Caco-2 (cell line): ENCODE measurements at regions not wholly inside any gene's neighbourhood (a gene's known extent, or its start where the extent isn't known, plus 50 kb on each side); places are given as distances from the start of the nearest gene placed in this dataset.

ENCODE experiments used
- BruUV-seq: library from RNA; stranded (reverse); fragments of 400-500 nt; replicated peaks from 2 replicates; lab custom pipeline; 2021; lab: Mats Ljungman, UMichigan
- CTCF ChIA-PET: fragments of 300-600 bp; sonication (Branson Sonifier 250); formaldehyde crosslinking; loops from one replicate; lab custom pipeline; 2022; ENCODE audit warnings: antibody characterized with exemption; lab: Charles Lee
- POLR2A ChIA-PET: fragments of 300-600 bp; sonication (Branson Sonifier 250); formaldehyde crosslinking; loops from one replicate; lab custom pipeline; 2022; ENCODE audit warnings: antibody characterized with exemption; lab: Charles Lee
- DNase-seq, 2 experiments: peaks; one replicate each; pipeline versions ENCODE4 v3.0.0 to v3.0.0-alpha.2; 2020 to 2022
- H3K27me3 ChIP-seq: replicated peaks from 2 replicates; pipeline ENCODE4 v1.6.0; 2011; ENCODE audit warnings: low read length; ENCODE audit not compliant: control insufficient read depth, insufficient read depth
- H3K36me3 ChIP-seq: 2 replicates; pipeline ENCODE4 v1.5.1; 2011; ENCODE audit warnings: low read length; ENCODE audit not compliant: control insufficient read depth, insufficient read depth
- H3K4me1 ChIP-seq: fragments of 250-450 bp; sonication (Bioruptor Pico); 2 replicates; pipeline ENCODE4 v1.5.1; 2020; ENCODE audit warnings: mild to moderate bottlenecking
- H3K4me3 ChIP-seq: 2 replicates; pipeline ENCODE4 v1.5.1; 2011; ENCODE audit warnings: low read depth, mild to moderate bottlenecking, control low read depth, low read length
- H3K9me3 ChIP-seq: fragments of 250-450 bp; sonication (Bioruptor Pico); 2 replicates; pipeline ENCODE4 v1.5.1; 2020; ENCODE audit warnings: mild to moderate bottlenecking, moderate library complexity
- H3K27ac Mint-ChIP-seq: one replicate; pipeline ENCODE4 v1.8.0; 2022; ENCODE audit warnings: mixed read lengths; ENCODE audit not compliant: unreplicated experiment
- H3K27me3 Mint-ChIP-seq: one replicate; pipeline ENCODE4 v1.8.0; 2022; ENCODE audit warnings: mixed read lengths; ENCODE audit not compliant: insufficient read depth, unreplicated experiment
- H3K36me3 Mint-ChIP-seq: one replicate; pipeline ENCODE4 v1.8.0; 2022; ENCODE audit warnings: mild to moderate bottlenecking, mixed read lengths; ENCODE audit not compliant: insufficient read depth, unreplicated experiment
- H3K4me1 Mint-ChIP-seq: one replicate; pipeline ENCODE4 v1.8.0; 2022; ENCODE audit warnings: low read depth, mixed read lengths; ENCODE audit not compliant: unreplicated experiment
- H3K4me3 Mint-ChIP-seq: one replicate; pipeline ENCODE4 v1.8.0; 2022; ENCODE audit warnings: mild to moderate bottlenecking, moderate library complexity, mixed read lengths; ENCODE audit not compliant: unreplicated experiment
- H3K9me3 Mint-ChIP-seq: one replicate; pipeline ENCODE4 v1.8.0; 2022; ENCODE audit warnings: mixed read lengths; ENCODE audit not compliant: unreplicated experiment
- intact Hi-C: fragments of 100-400 bp; cut with micrococcal nuclease; formaldehyde crosslinking; loops from one replicate; pipeline ENCODE4 v1.10.0; 2022; ENCODE audit not compliant: unreplicated experiment
- TF ChIP-seq, protein P1 (sequence below), 2 experiments: fragments of 200-600 bp in 1 of 2; IDR thresholded peaks; 1 replicate in 1 of 2; 2 replicates in 1 of 2; pipeline versions ENCODE4 v1.5.1 to v1.8.0; 2011 to 2022; ENCODE audit warnings: antibody characterized with exemption in 1 of 2, control low read depth in 1 of 2, inconsistent platforms in 1 of 2, low read depth in 1 of 2, low read length in 1 of 2, mild to moderate bottlenecking in 1 of 2, moderate library complexity in 1 of 2; ENCODE audit not compliant: insufficient read depth in 1 of 2, severe bottlenecking in 1 of 2, unreplicated experiment in 1 of 2

DNA sequence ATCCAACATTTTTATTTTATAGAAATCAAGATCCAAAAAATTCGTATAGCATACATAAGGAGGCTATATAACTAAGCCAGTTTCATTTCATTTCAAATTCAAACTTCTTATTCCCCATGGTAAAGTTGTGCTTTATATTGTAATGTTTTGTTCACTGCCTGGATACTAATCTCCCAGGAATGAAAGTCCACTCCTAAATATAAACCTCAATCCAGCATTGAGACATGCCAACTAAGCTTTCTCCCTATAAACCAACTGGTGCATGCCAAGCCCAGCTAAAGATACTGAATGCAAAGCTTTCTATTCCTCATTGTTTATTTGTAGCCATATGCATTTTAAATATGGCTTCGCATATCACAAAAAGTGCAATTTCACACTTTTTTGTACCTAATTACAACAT lies 63.8 kb upstream of the INPP4B start:
- POLR2A ChIA-PET: no interaction called here
- DNase-seq: no peak
- CTCF ChIA-PET: no interaction called here
- Mint-ChIP-seq H3K9me3 (peaks cover 15% of the 10 kb centered on the region), H3K36me3 (no peaks in the 10 kb centered on the region), H3K4me1 (no peaks in the 10 kb centered on the region), H3K27ac (no peak overlapping the region), H3K27me3 (peaks cover 5% of the 10 kb centered on the region), H3K4me3 (no peak overlapping the region)
- TF ChIP-seq, protein P1, sequence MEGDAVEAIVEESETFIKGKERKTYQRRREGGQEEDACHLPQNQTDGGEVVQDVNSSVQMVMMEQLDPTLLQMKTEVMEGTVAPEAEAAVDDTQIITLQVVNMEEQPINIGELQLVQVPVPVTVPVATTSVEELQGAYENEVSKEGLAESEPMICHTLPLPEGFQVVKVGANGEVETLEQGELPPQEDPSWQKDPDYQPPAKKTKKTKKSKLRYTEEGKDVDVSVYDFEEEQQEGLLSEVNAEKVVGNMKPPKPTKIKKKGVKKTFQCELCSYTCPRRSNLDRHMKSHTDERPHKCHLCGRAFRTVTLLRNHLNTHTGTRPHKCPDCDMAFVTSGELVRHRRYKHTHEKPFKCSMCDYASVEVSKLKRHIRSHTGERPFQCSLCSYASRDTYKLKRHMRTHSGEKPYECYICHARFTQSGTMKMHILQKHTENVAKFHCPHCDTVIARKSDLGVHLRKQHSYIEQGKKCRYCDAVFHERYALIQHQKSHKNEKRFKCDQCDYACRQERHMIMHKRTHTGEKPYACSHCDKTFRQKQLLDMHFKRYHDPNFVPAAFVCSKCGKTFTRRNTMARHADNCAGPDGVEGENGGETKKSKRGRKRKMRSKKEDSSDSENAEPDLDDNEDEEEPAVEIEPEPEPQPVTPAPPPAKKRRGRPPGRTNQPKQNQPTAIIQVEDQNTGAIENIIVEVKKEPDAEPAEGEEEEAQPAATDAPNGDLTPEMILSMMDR (IDR thresholded peaks at IDR 0.05; ENCODE audit: insufficient read depth in 1 of 2, low read depth in 1 of 2, low read length in 1 of 2, severe bottlenecking in 1 of 2, unreplicated experiment in 1 of 2): no peak
- H3K36me3 ChIP-seq: no peaks in the 10 kb centered on the region
- H3K4me1 ChIP-seq: no peaks in the 10 kb centered on the region
- no peak overlapping the region for H3K4me3 ChIP-seq
- BruUV-seq: no TSS peak
- intact Hi-C loops: no loop called here
- H3K27me3 ChIP-seq: no peaks in the 10 kb centered on the region
- no peaks in the 10 kb centered on the region for H3K9me3 ChIP-seq

- Mint-ChIP-seq H3K9me3 (no peaks in the 10 kb centered on the region), H3K4me1 (no peaks in the 10 kb centered on the region), H3K27ac (no peak overlapping the region), H3K36me3 (no peaks in the 10 kb centered on the region), H3K27me3 (peaks cover 3% of the 10 kb centered on the region), H3K4me3 (no peak overlapping the region)
- no TSS peak for BruUV-seq
- H3K27me3 ChIP-seq: no peaks in the 10 kb centered on the region
- no peaks in the 10 kb centered on the region for H3K36me3 ChIP-seq
- H3K9me3 ChIP-seq: no peaks in the 10 kb centered on the region
- intact Hi-C loops: no loop called here
- CTCF ChIA-PET: no interaction called here
- POLR2A ChIA-PET: no interaction called here
- TF ChIP-seq, protein P1 (IDR thresholded peaks at IDR 0.05; ENCODE audit: insufficient read depth in 1 of 2, low read depth in 1 of 2, low read length in 1 of 2, severe bottlenecking in 1 of 2, unreplicated experiment in 1 of 2): no peak
- H3K4me1 ChIP-seq: no peaks in the 10 kb centered on the region
- no peak overlapping the region for H3K4me3 ChIP-seq
- no peak for DNase-seq
Observed at GRCh38 chr4:142913034-142913433, 66.9 kb upstream of the INPP4B start.

DNA sequence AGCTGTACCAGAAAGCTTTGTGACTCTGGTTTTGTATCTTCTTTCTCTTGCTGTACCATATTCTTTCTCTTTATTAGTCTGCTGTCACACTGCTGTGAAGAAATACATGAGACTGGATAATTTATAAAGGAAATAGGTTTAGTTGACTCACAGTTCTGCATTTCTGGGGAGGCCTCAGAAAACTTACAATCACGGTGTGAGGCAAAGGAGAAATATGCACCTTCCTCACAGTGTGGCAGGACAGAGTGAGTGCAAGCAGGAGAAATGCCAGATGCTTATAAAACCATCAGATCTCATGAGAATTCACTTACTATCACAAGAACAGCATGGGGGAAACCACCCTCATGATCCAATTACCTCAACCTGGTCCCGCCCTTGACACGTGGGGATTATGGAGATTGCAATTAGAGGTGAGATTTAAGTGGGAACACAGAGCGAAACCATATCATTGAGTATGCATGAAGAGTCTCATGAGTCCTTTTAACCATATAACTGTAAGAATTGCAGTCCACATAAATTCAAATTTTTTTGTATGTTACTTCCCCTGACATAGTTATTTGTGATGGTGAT lies 67.4 kb upstream of the INPP4B start:
- ChIA-PET POLR2A (no interaction called here), CTCF (no interaction called here)
- Mint-ChIP-seq H3K36me3 (no peaks in the 10 kb centered on the region), H3K27me3 (peaks cover 3% of the 10 kb centered on the region), H3K4me3 (no peak overlapping the region), H3K9me3 (no peaks in the 10 kb centered on the region), H3K4me1 (no peaks in the 10 kb centered on the region), H3K27ac (no peak overlapping the region)
- TF ChIP-seq, protein P1 (IDR thresholded peaks at IDR 0.05; ENCODE audit: insufficient read depth in 1 of 2, low read depth in 1 of 2, low read length in 1 of 2, severe bottlenecking in 1 of 2, unreplicated experiment in 1 of 2): no peak
- no peak for DNase-seq
- Histone ChIP-seq H3K27me3 (no peaks in the 10 kb centered on the region), H3K36me3 (no peaks in the 10 kb centered on the region), H3K4me3 (no peak overlapping the region), H3K9me3 (no peaks in the 10 kb centered on the region), H3K4me1 (no peaks in the 10 kb centered on the region)
- intact Hi-C loops: no loop called here
- no TSS peak for BruUV-seq
